ENCODE measurements at regions not wholly inside any gene's neighbourhood (a gene's known extent, or its start where the extent isn't known, plus 50 kb on each side); places are given as distances from the start of the nearest gene placed in this dataset.

DNA sequence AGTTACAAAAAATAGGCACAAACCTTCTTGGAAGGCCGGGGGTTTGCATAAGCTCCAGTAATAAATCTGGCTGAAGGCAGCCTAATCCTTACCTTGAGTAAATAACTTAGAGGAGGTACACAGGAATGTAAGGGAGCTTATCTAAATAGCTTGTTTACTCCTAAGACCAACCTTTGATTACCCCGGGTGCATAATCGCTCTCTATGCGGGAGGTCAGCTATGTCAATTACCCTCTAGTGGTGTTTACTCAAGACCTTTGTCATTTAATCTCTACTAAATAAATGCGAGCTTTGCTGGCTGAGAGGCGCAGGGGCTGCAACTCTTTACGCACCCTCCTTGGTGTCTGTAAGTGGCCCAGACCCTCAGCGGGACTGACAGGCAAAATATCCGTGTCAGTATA, 50.2 kb upstream of the MAP9 start (continued):
- no peak for TF ChIP-seq ZFP69B (tag by site-specific recombination; IDR thresholded peaks at IDR 0.05)
- TF ChIP-seq ZNF350 (tag by site-specific recombination; IDR thresholded peaks at IDR 0.05): no peak
- TF ChIP-seq SP7 (tag by site-specific recombination; IDR thresholded peaks at IDR 0.05): peak; percentile 70
- TF ChIP-seq REST (tag by site-specific recombination; IDR thresholded peaks at IDR 0.05): no peak
- no peak for TF ChIP-seq ZNF670 (tag by site-specific recombination; IDR thresholded peaks at IDR 0.05; ENCODE audit: low read depth)
- peak; percentile 85 for TF ChIP-seq GLIS1 (tag by site-specific recombination; IDR thresholded peaks at IDR 0.05)
- TF ChIP-seq GLIS2 (tag by site-specific recombination; IDR thresholded peaks at IDR 0.05): no peak
- peak; percentile 98 for TF ChIP-seq SETDB1 (IDR thresholded peaks at IDR 0.05; ENCODE audit: insufficient read length, low read length)
- no peak for TF ChIP-seq ZFP41 (tag by site-specific recombination; IDR thresholded peaks at IDR 0.05; ENCODE audit: borderline replicate concordance)
- TF ChIP-seq ZNF10 (tag by site-specific recombination; IDR thresholded peaks at IDR 0.05): no peak
- TF ChIP-seq ZNF169 (tag by site-specific recombination; IDR thresholded peaks at IDR 0.05): no peak
- no peak for TF ChIP-seq ZNF571 (tag by site-specific recombination; IDR thresholded peaks at IDR 0.05)
- no peak for TF ChIP-seq ZNF121 (tag by site-specific recombination; IDR thresholded peaks at IDR 0.05)
- TF ChIP-seq REPIN1 (tag by site-specific recombination; IDR thresholded peaks at IDR 0.05; ENCODE audit: low read depth): no peak
- TF ChIP-seq ZIC2 (tag by site-specific recombination; IDR thresholded peaks at IDR 0.05): peak; percentile 49
- TF ChIP-seq, protein P1, sequence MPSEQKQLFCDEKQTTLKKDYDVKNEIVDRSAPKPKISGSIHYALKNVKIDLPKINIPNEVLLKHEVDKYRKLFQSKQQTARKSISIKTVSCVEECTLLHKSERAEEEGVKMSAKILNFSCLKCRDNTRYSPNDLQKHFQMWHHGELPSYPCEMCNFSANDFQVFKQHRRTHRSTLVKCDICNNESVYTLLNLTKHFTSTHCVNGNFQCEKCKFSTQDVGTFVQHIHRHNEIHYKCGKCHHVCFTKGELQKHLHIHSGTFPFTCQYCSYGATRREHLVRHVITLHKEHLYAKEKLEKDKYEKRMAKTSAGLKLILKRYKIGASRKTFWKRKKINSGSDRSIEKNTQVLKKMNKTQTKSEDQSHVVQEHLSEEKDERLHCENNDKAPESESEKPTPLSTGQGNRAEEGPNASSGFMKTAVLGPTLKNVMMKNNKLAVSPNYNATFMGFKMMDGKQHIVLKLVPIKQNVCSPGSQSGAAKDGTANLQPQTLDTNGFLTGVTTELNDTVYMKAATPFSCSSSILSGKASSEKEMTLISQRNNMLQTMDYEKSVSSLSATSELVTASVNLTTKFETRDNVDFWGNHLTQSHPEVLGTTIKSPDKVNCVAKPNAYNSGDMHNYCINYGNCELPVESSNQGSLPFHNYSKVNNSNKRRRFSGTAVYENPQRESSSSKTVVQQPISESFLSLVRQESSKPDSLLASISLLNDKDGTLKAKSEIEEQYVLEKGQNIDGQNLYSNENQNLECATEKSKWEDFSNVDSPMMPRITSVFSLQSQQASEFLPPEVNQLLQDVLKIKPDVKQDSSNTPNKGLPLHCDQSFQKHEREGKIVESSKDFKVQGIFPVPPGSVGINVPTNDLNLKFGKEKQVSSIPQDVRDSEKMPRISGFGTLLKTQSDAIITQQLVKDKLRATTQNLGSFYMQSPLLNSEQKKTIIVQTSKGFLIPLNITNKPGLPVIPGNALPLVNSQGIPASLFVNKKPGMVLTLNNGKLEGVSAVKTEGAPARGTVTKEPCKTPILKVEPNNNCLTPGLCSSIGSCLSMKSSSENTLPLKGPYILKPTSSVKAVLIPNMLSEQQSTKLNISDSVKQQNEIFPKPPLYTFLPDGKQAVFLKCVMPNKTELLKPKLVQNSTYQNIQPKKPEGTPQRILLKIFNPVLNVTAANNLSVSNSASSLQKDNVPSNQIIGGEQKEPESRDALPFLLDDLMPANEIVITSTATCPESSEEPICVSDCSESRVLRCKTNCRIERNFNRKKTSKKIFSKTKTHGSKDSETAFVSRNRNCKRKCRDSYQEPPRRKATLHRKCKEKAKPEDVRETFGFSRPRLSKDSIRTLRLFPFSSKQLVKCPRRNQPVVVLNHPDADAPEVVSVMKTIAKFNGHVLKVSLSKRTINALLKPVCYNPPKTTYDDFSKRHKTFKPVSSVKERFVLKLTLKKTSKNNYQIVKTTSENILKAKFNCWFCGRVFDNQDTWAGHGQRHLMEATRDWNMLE (tag by site-specific recombination; conservative IDR thresholded peaks at IDR 0.05; ENCODE audit: low read depth): no peak
- no peak for TF ChIP-seq ZNF707 (tag by site-specific recombination; IDR thresholded peaks at IDR 0.05)
- TF ChIP-seq TCF7L2 (IDR thresholded peaks at IDR 0.05; ENCODE audit: borderline replicate concordance, low read depth, low read length): peak; percentile 93
- no peak for TF ChIP-seq ZNF133 (tag by site-specific recombination; IDR thresholded peaks at IDR 0.05)

Data from HEK293 (cell line).